ENCODE measurements at regions not wholly inside any gene's neighbourhood (a gene's known extent, or its start where the extent isn't known, plus 50 kb on each side); places are given as distances from the start of the nearest gene placed in this dataset.

DNA sequence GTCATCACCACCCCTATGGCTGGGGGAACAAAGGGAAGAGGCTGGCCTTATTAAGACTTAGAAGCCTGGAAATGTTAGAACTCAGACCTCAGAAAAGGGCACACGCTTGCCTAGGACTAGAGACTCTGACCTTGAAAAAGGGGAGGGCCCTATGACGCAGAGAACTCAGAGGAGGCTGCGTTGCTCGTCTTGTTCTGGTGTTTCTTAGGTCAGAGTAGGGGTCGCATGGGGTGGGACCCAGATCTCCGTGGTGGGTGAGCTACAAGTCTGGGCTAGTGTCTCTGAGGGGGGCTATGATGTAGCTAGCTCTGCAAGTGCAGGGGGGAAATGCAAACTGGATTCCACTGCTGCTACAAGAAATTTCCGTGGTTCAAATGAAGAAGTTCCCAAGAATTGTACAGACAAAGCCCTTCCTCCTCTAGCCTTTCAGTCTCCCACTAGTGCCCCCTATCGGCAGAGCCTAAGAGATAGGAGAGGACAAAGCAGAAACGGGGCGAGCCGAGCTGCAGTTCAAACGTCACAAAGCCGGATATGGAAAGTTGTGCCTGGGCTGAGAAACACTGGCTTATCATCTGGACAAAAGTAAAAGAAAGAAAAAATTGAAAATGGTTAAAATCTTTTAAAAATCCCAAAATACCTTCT is 392.9 kb upstream of the ROBO2 start:
- TF ChIP-seq, protein P1, sequence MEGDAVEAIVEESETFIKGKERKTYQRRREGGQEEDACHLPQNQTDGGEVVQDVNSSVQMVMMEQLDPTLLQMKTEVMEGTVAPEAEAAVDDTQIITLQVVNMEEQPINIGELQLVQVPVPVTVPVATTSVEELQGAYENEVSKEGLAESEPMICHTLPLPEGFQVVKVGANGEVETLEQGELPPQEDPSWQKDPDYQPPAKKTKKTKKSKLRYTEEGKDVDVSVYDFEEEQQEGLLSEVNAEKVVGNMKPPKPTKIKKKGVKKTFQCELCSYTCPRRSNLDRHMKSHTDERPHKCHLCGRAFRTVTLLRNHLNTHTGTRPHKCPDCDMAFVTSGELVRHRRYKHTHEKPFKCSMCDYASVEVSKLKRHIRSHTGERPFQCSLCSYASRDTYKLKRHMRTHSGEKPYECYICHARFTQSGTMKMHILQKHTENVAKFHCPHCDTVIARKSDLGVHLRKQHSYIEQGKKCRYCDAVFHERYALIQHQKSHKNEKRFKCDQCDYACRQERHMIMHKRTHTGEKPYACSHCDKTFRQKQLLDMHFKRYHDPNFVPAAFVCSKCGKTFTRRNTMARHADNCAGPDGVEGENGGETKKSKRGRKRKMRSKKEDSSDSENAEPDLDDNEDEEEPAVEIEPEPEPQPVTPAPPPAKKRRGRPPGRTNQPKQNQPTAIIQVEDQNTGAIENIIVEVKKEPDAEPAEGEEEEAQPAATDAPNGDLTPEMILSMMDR (IDR thresholded peaks at IDR 0.05) = no peak; the same call in 1 of the 2 replicates
- no peak for TF ChIP-seq EP300 (IDR thresholded peaks at IDR 0.05; ENCODE audit: borderline replicate concordance in 1 of 2, low read depth in 1 of 2, low read length in 1 of 2)
- no peak for TF ChIP-seq TAF1 (IDR thresholded peaks at IDR 0.05; ENCODE audit: borderline replicate concordance, low read depth, low read length)
- TF ChIP-seq SMC3 (IDR thresholded peaks at IDR 0.05; ENCODE audit: low read depth, low read length) = no peak
- no peak for TF ChIP-seq GABPA (IDR thresholded peaks at IDR 0.05; ENCODE audit: low read depth)
- TF ChIP-seq YY1 (IDR thresholded peaks at IDR 0.05; ENCODE audit: low read depth) = no peak
- no peak for TF ChIP-seq NRF1 (IDR thresholded peaks at IDR 0.05; ENCODE audit: low read depth, low read length)
- TF ChIP-seq ELF1 (IDR thresholded peaks at IDR 0.05) = no peak
- TF ChIP-seq FOSL2 (IDR thresholded peaks at IDR 0.05; ENCODE audit: borderline replicate concordance, low read depth) = no peak
- TF ChIP-seq MXI1 (IDR thresholded peaks at IDR 0.05; ENCODE audit: low read depth, low read length) = no peak
